NCI-H2196 (cell line): ENCODE measurements at regions not wholly inside any gene's neighbourhood (a gene's known extent, or its start where the extent isn't known, plus 50 kb on each side); places are given as distances from the start of the nearest gene placed in this dataset.

Experiments
- DNase-seq: peaks from one replicate; lab custom pipeline; 2025; ENCODE audit not compliant: unreplicated experiment; lab: John Stamatoyannopoulos, UW

DNA sequence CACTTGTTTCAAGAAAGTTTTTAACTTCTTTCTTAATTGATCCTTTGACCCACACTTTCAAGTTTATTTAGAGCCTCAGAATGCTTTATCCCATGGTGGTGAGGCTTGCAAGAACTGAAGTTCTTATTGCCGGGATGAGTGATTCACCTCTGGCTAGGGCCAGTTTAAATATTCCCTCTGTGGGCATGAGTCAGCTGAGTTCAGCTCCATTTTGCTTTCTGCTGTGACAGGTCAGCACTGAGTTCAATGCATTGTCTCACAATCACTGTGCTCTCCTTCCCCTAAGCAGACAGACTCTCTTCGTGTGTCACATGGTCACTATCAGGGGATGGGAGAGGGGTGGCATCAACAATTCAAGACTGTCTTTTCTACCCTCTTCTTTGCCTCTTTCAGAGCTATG is 514.6 kb upstream of the FBXO33 start:
- DNase-seq: no peak

DNA sequence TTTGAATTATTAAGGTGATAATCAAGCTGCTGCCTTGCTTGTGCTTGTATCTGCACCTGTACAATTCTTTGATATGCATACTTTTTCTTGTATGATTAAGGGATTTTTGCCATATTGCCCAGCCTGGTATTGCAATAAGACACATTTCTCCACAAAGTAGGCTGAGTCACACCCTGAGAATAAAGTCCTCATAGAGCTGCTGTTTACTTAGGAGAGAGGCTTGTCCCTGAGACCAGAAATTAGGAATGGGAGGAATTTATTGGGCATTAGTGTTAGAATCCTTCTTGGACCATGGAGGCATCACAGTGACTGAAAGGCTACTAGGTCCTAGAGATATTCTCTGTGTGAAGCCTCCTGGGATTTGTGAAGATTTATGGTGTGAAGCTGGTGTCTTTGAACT is 506.8 kb upstream of the FBXO33 start:
- DNase-seq: no peak

DNA sequence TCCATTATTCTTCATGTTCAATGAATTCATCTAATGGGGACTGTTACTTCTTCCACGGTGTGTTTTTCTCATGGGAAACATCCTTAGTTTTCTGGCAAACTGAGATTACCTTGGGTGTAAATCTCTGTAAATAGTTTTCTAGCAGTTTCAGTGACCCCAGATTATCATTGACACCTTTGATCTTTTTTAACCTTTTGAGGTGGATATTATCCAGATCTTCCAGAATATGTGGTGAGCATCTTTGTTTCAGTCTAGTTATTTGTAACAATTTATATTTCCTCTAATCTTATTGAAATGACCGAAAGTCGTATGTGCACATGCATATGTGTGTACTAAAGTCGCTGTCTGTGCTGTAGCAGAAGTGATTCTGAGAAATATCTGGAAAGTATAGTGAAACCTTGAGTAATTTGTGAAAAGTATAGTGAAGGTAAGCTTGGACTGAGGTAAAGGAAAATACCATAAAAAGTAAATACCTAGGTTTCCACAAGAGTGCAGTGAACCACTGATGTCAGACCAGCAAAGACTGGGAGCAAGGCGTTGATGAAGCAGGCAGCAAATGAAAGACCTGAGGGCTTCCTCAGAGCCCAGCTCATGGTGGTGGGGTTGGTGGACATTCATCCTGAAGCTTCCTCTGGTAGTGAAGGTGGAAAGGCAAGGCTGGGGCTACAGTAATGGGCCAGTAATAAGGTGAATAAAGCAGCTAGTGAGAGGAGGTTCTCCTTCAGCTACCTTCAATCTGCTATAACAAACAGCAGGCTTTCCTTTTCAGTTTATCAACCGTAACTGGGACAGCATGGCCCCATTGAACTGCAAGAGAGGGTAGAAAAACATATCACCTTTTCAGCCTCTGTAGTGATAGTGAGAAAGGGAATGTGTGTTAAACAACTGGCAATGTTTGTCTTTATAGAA is 480.2 kb upstream of the FBXO33 start:
- DNase-seq: no peak

DNA sequence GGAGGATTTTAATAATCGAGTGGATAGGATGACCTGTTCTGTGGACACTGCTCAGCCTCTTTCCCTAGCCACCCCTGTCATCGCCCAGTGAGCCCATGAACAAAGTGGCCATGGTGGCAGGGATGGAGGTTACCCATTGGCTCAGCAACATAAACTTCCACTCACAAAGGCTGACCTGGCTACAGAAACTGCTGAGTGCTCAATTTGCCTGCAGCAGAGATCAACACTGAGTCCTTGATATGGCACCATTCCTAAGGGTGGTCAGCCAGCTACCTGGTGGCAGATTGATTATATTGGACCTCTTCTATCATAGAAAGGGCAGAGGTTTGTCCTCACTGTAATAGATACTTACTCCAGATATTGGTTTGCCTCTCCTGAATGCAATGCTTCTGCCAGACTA is 465.4 kb upstream of the FBXO33 start:
- DNase-seq: no peak

DNA sequence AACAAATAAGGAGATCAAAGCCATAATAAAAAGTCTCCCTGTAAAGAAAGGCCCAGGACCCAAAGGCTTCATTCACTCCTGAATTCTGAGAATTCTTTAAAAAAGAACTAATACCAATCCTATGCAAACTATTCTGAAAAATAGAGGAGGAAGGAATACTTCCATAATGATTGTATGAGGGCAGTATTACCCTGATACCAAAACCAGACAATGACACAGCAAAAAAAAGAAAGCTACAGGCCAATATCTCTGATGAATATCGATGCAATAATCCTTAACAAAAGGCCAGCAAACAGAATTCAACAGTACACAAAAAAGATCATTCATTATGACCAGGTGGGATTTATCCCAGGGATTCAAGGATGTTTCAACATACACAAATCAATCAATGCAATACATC is 457.8 kb upstream of the FBXO33 start:
- DNase-seq: no peak

DNA sequence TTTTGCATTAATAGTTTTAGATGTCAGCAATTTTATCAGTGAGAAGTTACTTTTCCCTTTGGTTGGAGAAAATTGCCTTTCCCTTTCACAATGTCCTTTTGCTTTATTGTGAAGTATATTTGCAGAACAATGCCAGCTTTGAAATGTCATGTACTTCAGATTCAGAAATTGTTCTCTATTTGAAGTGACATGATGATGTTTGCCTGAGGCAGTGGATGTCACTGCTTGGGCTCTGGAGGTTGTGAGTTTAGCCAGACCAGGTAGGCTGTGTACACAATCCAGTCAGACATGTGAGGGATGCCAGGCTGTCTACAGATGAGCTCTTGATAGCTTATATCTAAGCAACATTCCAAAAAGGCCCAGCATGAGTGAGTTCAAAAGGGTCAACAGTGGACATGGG is 451.9 kb upstream of the FBXO33 start:
- no peak for DNase-seq

DNA sequence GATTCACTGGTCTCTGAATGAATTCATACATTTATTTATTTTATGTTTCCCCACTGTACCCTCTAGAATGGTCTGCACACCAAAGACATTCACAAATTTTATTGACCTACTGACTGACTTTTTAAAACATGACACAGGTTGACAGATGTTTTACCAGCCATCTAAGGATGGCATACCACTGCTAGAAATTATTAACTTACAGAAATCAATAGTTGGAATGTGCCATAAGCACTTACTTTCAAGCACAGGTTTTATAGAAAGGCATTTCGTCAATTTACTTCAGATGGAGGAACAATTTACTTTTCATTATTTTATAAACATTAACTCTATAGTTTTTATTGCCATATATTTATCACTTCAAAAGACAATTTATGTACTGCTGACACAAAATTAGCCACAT is 448.7 kb upstream of the FBXO33 start:
- no peak for DNase-seq

DNA sequence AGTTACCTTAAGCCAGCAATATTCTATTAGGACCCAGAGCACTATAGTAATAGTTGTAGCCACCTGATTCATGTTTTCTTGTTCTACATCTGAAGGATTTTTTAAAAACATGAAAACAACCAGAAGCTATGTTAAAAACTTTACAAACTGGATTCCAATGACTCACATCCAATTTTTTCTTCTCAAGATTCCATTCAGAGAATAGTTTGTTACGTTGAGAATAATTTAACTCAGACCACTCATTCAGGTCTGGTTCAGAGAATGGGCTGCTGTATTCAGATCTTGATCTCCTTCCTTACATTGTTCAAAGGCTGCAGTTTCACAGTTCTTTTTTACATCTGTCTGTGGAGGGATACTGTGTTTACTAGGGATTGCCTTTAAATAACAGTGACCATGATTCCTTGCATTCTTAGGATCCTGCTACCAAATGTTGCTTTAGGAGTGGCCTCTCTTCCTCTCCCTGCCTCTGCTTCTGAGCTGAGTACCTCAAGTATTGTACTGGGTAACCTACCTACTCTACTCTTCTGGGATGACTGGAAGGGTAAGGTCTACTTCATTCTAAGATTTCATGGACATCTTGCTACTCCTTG is 448.0 kb upstream of the FBXO33 start:
- no peak for DNase-seq

DNA sequence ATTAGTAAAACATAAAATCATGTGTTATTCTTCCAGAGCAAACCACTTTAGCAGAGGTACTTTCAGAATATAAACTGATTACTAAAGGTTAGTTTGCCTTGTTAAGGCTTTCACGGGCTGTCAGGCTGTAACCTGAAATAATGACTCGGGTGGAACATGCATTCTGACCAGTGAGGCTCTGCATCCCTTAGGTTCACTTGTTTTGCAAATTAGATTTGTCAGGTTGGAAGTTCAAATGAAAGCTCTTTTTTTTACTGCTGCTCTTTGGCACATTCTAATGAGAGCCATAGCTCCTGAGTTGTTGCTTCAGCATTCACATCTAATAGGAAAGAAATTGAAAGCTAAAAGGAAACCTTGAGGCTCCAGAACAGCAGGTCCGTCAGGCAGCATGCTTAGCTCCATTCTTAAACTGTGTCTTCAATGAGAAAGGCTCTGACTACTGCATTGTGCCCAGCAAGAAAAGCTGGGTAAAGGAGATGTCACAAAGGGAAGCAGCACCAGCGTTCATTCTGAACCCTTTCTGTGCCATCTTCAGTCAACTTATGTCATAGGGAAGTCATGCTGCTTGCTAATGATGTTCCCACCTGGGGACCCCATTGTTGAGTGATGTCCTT is 445.5 kb upstream of the FBXO33 start:
- no peak for DNase-seq

DNA sequence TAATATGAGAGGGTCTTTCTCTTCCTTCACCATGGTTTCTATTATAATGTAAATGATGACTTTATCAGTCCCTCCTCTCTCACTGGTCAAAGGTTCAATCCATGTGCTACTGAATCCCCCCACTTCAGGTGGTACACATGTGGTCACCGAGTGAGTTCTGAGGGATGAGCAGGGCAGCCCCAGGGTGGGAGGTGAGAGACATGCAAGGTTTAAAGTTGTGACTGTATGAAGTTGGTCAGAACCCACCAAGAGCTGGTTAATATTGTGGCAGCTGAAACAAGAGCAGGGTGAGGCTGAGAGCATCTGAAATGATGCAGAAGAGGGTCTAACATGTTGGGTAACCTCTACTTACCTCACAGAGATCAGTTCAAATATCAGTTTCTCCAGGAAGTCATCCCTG is 444.7 kb upstream of the FBXO33 start:
- no peak for DNase-seq

DNA sequence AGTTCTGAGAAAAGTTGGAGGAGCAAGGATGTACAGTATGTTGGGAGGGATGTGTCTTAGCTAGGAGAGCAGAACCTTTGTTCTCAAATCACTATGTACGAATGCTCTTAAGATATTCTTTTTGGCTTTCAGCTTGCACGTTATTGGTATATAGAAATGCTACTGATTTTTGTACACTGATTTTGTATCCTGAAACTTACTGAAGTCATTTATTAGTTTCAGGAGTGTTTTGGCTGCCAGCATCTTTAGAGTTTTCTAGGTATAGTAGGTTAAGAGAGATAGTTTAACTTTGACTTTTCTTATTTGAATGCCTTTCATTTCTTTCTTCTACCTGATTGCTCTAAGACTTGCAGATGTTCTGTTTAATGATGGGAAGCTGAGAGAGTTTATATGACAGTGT is 442.8 kb upstream of the FBXO33 start:
- no peak for DNase-seq

DNA sequence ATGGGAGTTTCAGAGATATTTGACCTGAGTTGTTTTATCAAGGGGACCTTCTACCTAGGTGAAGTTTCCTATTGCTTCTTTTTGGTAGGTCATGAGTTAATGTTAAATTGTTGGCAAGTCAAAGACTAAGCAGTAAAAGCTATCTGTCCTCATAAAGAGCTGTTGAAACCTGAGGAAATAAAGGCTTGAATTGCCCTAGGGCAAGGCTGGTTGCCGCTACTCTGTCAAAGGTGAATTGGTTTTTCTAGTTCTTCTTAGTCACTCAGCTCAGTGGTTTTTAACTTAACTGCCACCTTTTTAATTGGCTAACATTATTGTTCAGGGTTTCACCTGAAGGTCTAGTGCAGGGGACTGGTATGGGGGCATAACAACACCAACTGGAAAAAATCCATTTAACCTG is 441.6 kb upstream of the FBXO33 start:
- DNase-seq: no peak

DNA sequence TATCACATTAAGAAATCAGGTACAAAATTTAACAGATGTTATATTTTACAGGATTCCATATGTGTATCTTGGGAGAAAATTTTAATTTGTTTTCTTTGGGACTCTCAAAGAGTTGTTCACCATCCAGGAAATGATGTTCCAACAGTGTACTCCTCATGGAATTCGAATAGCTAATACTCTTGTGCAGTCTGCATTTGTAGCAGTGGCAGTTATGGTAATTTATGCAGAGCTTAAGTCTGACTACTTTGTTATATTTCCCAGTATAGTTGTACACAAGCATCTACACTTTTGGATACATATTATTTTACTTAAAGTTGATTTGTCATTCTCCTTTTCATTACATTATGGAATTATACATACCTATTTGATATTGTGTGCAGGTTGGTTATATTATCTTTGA is 436.7 kb upstream of the FBXO33 start:
- no peak for DNase-seq

DNA sequence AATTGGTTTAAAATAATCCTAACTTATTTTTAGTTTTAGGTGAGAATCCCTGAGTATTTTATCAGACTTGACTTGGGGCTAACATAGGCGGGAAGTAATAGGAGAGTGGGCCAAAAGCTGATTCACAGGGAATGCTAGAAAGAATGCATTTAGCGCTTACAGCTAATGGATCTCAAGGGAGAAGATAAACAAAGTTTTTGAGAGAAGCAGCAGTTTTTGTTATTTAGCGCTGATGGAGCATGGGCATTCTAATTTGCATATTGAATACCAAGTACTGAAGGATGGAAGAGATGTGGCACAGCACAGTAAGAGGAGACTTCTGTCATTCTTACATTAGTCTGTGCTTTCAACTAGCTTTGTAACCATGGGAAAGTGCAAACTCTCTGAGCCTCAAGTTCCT is 436.0 kb upstream of the FBXO33 start:
- no peak for DNase-seq

DNA sequence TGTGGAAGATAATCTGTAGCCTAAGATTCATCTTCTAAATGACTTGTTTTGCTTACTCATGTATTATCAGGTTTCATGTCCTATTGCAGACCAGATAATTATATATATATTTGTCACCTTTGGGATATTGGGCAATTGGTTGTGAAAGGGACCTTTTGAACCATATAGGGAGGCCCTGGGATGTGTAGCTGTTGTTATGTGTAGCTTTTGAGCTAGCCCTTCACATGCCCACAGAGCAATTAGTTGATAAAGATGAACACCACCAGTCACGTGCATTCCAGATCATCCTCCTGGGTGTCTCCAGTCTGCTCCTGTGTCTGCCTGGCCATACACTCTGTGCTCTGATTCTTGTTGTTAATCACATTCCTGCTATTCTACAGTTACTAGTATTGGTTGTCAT is 431.2 kb upstream of the FBXO33 start:
- no peak for DNase-seq

DNA sequence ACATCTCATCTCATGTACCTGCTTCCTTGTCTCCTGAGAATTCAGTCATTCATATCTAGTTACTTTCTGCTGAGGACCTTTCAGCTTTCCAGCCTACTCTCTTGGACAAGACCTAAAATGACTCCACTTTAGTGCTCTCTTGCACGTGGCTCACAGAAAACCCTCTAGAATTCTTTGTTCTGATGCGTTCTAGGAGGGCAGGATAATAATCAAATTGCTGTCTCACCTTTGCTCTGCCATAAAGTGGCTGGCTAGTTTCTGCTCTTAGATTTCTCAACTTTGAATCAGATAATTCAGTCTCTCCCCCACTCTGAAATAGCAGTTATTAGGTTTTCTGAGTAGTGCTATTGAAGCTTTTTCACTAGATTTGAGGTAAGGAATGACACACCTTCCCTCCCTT is 429.5 kb upstream of the FBXO33 start:
- no peak for DNase-seq

DNA sequence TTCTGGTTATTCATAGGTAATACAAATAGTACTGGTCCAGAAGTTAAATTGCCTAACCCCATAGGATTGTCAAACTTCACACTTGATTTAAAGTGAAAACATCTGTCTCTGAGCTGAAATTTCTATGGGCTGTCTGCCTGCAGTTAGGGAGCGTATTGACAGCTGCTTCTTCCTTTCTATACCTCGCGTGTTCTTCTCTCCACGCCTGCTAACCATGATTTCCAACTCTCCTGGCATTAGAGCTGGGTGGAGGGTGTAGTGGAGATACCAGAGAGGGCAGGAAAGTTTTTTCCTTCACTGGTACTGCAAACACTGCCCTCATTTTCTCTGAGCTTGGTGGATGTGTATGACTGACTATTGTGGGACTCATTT is 429.0 kb upstream of the FBXO33 start:
- DNase-seq: no peak

DNA sequence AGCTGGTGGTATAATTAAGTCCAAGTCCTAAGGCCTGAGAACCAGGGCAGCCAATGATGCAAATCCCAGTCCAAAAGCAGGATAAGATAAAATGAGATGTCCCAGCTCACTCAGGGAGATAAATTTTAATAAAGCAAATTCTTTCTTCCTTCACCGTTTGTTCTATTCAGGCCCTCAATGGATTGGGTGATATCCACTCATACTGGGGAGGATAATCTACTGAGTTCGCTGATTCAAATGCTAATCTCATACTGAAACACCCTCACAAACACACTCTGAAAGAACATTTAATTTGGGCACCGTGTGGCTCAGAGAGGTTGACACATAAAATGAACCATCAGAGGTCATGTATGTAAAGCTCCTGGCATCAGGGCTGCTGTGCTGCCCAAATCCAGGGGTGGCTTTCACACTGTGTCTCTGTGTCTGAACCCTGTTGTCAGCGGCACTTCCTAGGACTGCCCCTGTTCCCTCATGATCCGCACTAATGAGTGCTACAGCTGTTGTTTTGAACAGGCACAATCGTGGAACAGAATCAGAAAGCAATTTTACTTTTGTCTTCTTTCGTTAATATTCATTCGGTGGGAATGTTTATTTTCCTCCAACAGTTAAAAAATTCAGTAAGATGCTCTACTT is 428.5 kb upstream of the FBXO33 start:
- DNase-seq: no peak

DNA sequence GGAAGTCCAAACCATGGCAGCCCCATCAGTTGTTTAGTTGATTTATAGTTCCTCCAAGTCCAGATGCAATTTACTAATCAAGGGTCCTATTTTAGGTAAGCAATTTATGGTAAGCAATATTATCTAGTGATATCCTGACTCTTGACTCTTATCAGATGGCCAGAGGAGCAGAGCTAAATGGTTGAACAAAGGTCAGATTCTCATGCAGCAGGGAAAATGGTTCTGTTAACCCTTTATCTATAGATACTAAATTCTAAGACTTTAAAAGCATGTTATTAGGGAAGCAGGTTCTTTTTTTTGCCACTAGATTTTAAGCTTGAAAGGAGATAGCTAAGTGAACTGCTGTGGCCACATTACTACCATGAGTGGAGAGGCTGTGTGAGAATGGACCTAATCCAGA is 427.1 kb upstream of the FBXO33 start:
- no peak for DNase-seq

DNA sequence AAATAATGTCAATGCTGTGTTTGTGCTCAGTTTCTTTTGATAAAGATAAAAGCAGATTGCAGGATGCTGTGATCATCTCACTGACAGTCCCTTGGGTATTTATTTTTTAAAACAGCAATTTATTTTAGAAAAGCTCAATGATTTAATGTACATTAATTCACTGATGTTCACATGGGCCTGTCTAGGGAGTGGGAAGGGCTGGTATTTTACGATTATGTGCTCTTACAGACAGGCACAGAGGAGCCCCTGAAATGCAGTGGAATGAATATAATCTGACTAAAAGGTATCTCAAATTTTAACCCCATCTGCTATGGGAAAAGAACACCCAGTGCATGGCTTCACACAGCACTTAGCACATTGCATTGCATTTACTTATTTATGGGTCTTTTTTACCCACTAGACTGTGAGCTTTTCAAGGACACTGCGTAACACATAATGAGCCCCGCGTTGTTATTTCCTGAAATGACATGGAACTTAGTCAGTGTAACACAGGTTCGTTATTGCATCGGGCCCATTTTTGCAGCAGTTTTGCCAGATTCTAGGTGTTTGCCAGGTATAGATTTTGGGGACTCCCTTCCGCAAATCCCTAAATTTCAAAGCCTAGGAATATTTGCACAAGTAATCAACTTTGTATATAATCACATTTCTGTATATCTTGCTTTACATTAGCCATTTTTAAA is 425.3 kb upstream of the FBXO33 start:
- DNase-seq: no peak

DNA sequence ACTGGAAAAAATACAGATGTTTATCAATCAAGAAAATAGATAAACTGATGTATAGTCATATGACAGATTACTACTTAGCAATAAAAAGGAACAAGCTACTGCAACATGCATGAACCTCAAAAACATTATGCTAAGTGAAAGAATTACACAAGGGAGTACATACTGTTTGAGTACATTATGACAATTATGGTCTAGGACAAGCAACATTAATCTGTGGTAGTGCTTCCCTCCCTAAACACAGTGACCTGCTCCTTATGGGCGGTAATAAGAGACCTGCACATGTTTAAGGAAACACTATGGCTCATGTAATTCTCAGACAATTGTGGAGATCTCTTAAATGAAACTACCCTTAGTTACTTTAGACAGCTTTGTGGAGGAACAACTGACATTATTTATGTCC is 421.2 kb upstream of the FBXO33 start:
- DNase-seq: no peak
